Transverse colon (tissue), 3 donors: ENCODE measurements at regions not wholly inside any gene's neighbourhood (a gene's known extent, or its start where the extent isn't known, plus 50 kb on each side); places are given as distances from the start of the nearest gene placed in this dataset.
"Not testable (repeated sequence)": the region's sequence is repeated elsewhere in the genome, so short reads cannot be mapped to it uniquely, and the experiment has no call there.

Experiments
- CTCF ChIP-seq, 5 experiments: fragments of 200-600 bp in 3 of 5; fragments of 450-650 bp in 2 of 5; sonication (generic) in 3 of 5; IDR thresholded peaks; 1 replicate in 2 of 5; 2 replicates in 3 of 5; pipeline ENCODE4 v1.5.1; 2016 to 2017; ENCODE audit warnings: antibody characterized with exemption in 5 of 5, inconsistent platforms in 3 of 5, mild to moderate bottlenecking in 2 of 5, moderate library complexity in 1 of 5
- EP300 ChIP-seq: sonication (generic); formaldehyde crosslinking; IDR thresholded peaks from one replicate; pipeline ENCODE4 v1.6.1; 2017; ENCODE audit warnings: antibody characterized with exemption, low read depth
- POLR2A ChIP-seq: fragments of 450-650 bp; IDR thresholded peaks from one replicate; pipeline ENCODE4 v1.6.1; 2016; ENCODE audit warnings: antibody characterized with exemption, mild to moderate bottlenecking, moderate library complexity

- not testable (repeated sequence) for TF ChIP-seq CTCF (IDR thresholded peaks at IDR 0.05); EP300; POLR2A
Measured at GRCh38 chr22:16347083-16347482, 245.5 kb downstream of the CCT8L2 start.
